ENCODE measurements at regions not wholly inside any gene's neighbourhood (a gene's known extent, or its start where the extent isn't known, plus 50 kb on each side); places are given as distances from the start of the nearest gene placed in this dataset.
A peak's percentile ranks its signal among the peaks of the same experiment; 100 is the strongest.

DNA sequence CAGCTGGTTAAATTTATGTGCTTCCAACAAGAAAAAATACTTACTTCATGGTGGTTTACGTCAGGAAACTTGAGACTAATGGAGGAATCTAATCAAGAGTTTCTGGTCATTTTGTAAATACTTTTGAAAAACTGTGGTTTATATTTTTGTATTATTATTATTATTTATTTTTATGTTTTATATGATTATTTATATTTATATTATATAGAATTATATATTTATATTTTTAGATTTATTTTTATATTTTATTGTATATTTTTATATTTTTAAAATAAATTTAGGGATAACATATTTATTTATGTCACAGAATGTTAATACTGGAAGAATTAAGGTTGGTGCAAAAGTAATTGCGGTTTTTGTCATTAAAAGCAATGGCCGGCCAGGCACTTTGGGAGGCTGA, 474.5 kb upstream of the DDX18 start:
- H3K27me3 ChIP-seq, result no peaks in the 10 kb centered on the region
- TF ChIP-seq CTCF (IDR thresholded peaks at IDR 0.05; ENCODE audit: low read depth, low read length), result no peak

GRCh38 chr2:117341690-117342089, 472.8 kb upstream of the DDX18 start:
- no peaks in the 10 kb centered on the region for H3K4me1 ChIP-seq
- H3K27me3 ChIP-seq, result no peaks in the 10 kb centered on the region
- TF ChIP-seq CTCF (IDR thresholded peaks at IDR 0.05; ENCODE audit: low read depth, low read length), result no peak
- no peak overlapping the region for H3K4me3 ChIP-seq (ENCODE audit: low read depth, low read length)
- H3K36me3 ChIP-seq, result no peaks in the 10 kb centered on the region
- no peaks in the 10 kb centered on the region for H3K9me3 ChIP-seq
- no peak for DNase-seq

More for the DNA sequence above, 474.5 kb upstream of the DDX18 start:
- no peak overlapping the region for H3K4me3 ChIP-seq (ENCODE audit: low read depth, low read length)
- H3K9me3 ChIP-seq, result no peaks in the 10 kb centered on the region
- no peaks in the 10 kb centered on the region for H3K4me1 ChIP-seq
- no peaks in the 10 kb centered on the region for H3K36me3 ChIP-seq
- no peak for DNase-seq

DNA sequence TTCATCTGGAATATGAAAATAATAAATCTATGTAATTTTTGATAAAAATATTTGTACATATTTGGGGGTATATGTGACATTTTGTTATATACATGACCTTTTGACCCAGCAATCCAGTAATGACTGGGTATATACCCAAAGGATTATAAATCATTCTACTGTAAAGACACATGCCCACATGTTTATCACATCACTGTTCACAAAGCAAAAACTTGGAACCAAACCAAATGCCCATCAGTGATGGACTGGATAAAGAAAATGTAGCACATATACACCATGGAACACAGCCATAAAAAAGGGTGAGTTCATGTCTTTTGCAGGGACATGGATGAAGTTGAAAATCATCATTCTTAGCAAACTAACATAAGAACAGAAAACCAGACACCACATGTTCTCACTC, 472.1 kb upstream of the DDX18 start:
- Histone ChIP-seq H3K9me3 (no peaks in the 10 kb centered on the region), H3K36me3 (no peaks in the 10 kb centered on the region), H3K4me1 (no peaks in the 10 kb centered on the region), H3K4me3 (ENCODE audit: low read depth, low read length) (no peak overlapping the region), H3K27me3 (no peaks in the 10 kb centered on the region)
- DNase-seq, result no peak
- TF ChIP-seq CTCF (IDR thresholded peaks at IDR 0.05; ENCODE audit: low read depth, low read length), result no peak

GRCh38 chr2:117349687-117350086, 464.8 kb upstream of the DDX18 start:
- Histone ChIP-seq H3K4me1 (no peaks in the 10 kb centered on the region), H3K4me3 (ENCODE audit: low read depth, low read length) (no peak overlapping the region), H3K27me3 (no peaks in the 10 kb centered on the region), H3K36me3 (no peaks in the 10 kb centered on the region), H3K9me3 (no peaks in the 10 kb centered on the region)
- TF ChIP-seq CTCF (IDR thresholded peaks at IDR 0.05; ENCODE audit: low read depth, low read length), result no peak
- no peak for DNase-seq

DNA sequence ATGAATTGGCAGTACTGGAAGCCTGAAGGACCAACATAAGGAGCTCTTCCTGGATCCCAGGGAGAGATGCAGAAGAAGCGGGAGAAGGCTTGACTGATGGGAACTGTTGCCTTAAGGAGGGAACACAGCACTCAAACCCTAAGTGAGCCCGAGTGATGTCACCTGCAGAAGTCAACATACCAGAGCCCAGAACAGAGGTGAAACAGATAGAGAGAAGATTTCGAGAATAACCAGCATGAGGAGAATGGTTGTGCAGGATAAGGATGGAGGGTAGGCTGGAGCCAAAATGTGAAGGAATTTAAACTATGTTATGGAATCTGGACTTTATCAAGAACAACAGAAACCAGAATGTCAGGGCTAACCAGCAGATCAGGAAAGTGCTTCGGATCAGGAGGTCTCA, 463.1 kb upstream of the DDX18 start:
- no peak overlapping the region for H3K4me3 ChIP-seq (ENCODE audit: low read depth, low read length)
- no peaks in the 10 kb centered on the region for H3K27me3 ChIP-seq
- H3K36me3 ChIP-seq, result no peaks in the 10 kb centered on the region
- no peaks in the 10 kb centered on the region for H3K9me3 ChIP-seq
- no peak for TF ChIP-seq CTCF (IDR thresholded peaks at IDR 0.05; ENCODE audit: low read depth, low read length)
- DNase-seq, result no peak
- H3K4me1 ChIP-seq, result no peaks in the 10 kb centered on the region

DNA sequence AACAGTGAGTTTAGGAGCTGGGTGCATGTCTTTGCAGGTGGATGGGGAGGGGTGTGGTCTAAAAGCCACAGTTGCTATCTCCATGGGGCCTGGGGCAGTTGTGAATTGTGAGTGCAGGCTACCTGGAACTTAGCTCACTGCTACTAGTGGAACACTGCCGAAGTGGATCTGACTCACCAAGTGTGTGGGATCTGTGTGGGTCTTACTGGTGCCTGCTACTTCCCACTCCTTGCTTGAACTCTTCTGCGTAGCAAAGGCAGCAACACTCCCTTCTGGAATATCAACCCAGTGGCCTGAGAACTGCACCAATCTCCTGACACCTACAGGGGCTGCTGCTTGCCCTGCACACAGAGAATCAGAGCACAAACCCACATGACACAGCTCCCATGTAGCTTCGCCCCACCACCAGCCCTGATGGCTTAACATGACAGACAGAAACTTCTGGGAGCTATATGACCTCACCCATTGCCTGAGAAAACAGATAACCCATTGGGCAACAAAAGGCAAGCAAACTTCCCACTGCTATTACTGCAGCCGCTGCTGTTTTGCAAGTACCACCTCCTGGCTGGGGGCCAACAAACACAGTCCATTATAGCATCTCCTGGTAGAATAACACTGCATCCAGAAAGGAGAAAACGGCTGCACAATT, 455.1 kb upstream of the DDX18 start:
- DNase-seq, result peak; percentile 18
- TF ChIP-seq CTCF (IDR thresholded peaks at IDR 0.05; ENCODE audit: low read depth, low read length), result no peak
- Histone ChIP-seq H3K36me3 (no peaks in the 10 kb centered on the region), H3K9me3 (no peaks in the 10 kb centered on the region), H3K4me3 (ENCODE audit: low read depth, low read length) (no peak overlapping the region), H3K27me3 (no peaks in the 10 kb centered on the region), H3K4me1 (no peaks in the 10 kb centered on the region)
